ENCODE measurements at regions not wholly inside any gene's neighbourhood (a gene's known extent, or its start where the extent isn't known, plus 50 kb on each side); places are given as distances from the start of the nearest gene placed in this dataset.

- H3K4me1 Mint-ChIP-seq: no peaks in the 10 kb centered on the region
- H3K36me3 Mint-ChIP-seq: no peaks in the 10 kb centered on the region
- H3K27me3 Mint-ChIP-seq: peaks cover 3% of the 10 kb centered on the region
- no peaks in the 10 kb centered on the region for H3K9me3 Mint-ChIP-seq
- no peak for DNase-seq (ENCODE audit: low spot score in 2 of 2)
- H3K27ac Mint-ChIP-seq: no peak overlapping the region
- no peak overlapping the region for H3K4me3 Mint-ChIP-seq
- no peak for ATAC-seq (ENCODE audit: low read depth)
Measured at GRCh38 chr11:13098616-13099289, 89.6 kb downstream of the RASSF10 start.

GRCh38 chr11:13101644-13102512 is 92.8 kb downstream of the RASSF10 start:
- no peaks in the 10 kb centered on the region for H3K4me1 Mint-ChIP-seq
- H3K4me3 Mint-ChIP-seq: no peak overlapping the region
- ATAC-seq (ENCODE audit: low read depth): no peak
- no peak overlapping the region for H3K27ac Mint-ChIP-seq
- no peaks in the 10 kb centered on the region for H3K36me3 Mint-ChIP-seq
- DNase-seq (ENCODE audit: low spot score in 2 of 2): no peak
- H3K9me3 Mint-ChIP-seq: no peaks in the 10 kb centered on the region
- peaks cover 3% of the 10 kb centered on the region for H3K27me3 Mint-ChIP-seq

GRCh38 chr11:13102513-13102840 is 93.4 kb downstream of the RASSF10 start:
- Mint-ChIP-seq H3K27ac (no peak overlapping the region), H3K36me3 (no peaks in the 10 kb centered on the region), H3K9me3 (peaks cover 2% of the 10 kb centered on the region), H3K4me3 (no peak overlapping the region), H3K27me3 (peaks cover 4% of the 10 kb centered on the region), H3K4me1 (no peaks in the 10 kb centered on the region)
- ATAC-seq (ENCODE audit: low read depth) (no peak), DNase-seq (ENCODE audit: low spot score in 2 of 2) (no peak)

GRCh38 chr11:13102865-13103539 is 93.9 kb downstream of the RASSF10 start:
- no peak for ATAC-seq (ENCODE audit: low read depth)
- DNase-seq (ENCODE audit: low spot score in 2 of 2): no peak
- Mint-ChIP-seq H3K27ac (no peak overlapping the region), H3K4me3 (no peak overlapping the region), H3K9me3 (peaks cover 5% of the 10 kb centered on the region), H3K4me1 (no peaks in the 10 kb centered on the region), H3K27me3 (peaks cover 7% of the 10 kb centered on the region), H3K36me3 (no peaks in the 10 kb centered on the region)

GRCh38 chr11:13103962-13104554 is 94.9 kb downstream of the RASSF10 start:
- peaks cover 11% of the 10 kb centered on the region for H3K9me3 Mint-ChIP-seq

GRCh38 chr11:13104619-13105236 is 95.6 kb downstream of the RASSF10 start:
- DNase-seq (ENCODE audit: low spot score in 2 of 2) (no peak), ATAC-seq (ENCODE audit: low read depth) (no peak)
- Mint-ChIP-seq H3K27ac (no peak overlapping the region), H3K36me3 (no peaks in the 10 kb centered on the region), H3K9me3 (peaks cover 13% of the 10 kb centered on the region), H3K27me3 (peaks cover 7% of the 10 kb centered on the region), H3K4me1 (no peaks in the 10 kb centered on the region), H3K4me3 (no peak overlapping the region)

More at GRCh38 chr11:13103962-13104554, 94.9 kb downstream of the RASSF10 start:
- DNase-seq (ENCODE audit: low spot score in 2 of 2) (no peak), ATAC-seq (ENCODE audit: low read depth) (no peak)
- Mint-ChIP-seq H3K36me3 (no peaks in the 10 kb centered on the region), H3K4me3 (no peak overlapping the region), H3K27me3 (peaks cover 7% of the 10 kb centered on the region), H3K4me1 (no peaks in the 10 kb centered on the region), H3K27ac (no peak overlapping the region)

- ATAC-seq (ENCODE audit: low read depth): no peak
Measured at GRCh38 chr11:13105237-13105844, 96.2 kb downstream of the RASSF10 start.

GRCh38 chr11:13107544-13108044 is 98.5 kb downstream of the RASSF10 start:
- Mint-ChIP-seq H3K9me3 (peaks cover 13% of the 10 kb centered on the region), H3K36me3 (no peaks in the 10 kb centered on the region), H3K4me1 (no peaks in the 10 kb centered on the region), H3K27ac (no peak overlapping the region), H3K27me3 (peaks cover 5% of the 10 kb centered on the region), H3K4me3 (no peak overlapping the region)
- DNase-seq (ENCODE audit: low spot score in 2 of 2) (no peak), ATAC-seq (ENCODE audit: low read depth) (no peak)

More at GRCh38 chr11:13105237-13105844, 96.2 kb downstream of the RASSF10 start:
- no peaks in the 10 kb centered on the region for H3K36me3 Mint-ChIP-seq
- H3K27ac Mint-ChIP-seq: no peak overlapping the region
- H3K27me3 Mint-ChIP-seq: peaks cover 7% of the 10 kb centered on the region
- H3K4me1 Mint-ChIP-seq: no peaks in the 10 kb centered on the region
- H3K9me3 Mint-ChIP-seq: peaks cover 13% of the 10 kb centered on the region
- H3K4me3 Mint-ChIP-seq: no peak overlapping the region
- no peak for DNase-seq (ENCODE audit: low spot score in 2 of 2)

- Mint-ChIP-seq H3K4me1 (no peaks in the 10 kb centered on the region), H3K27ac (no peak overlapping the region), H3K9me3 (peaks cover 13% of the 10 kb centered on the region), H3K4me3 (no peak overlapping the region), H3K36me3 (no peaks in the 10 kb centered on the region), H3K27me3 (peaks cover 3% of the 10 kb centered on the region)
- DNase-seq (ENCODE audit: low spot score in 2 of 2) (no peak), ATAC-seq (ENCODE audit: low read depth) (no peak)
Measured at GRCh38 chr11:13108416-13108815, 99.3 kb downstream of the RASSF10 start.

- DNase-seq (ENCODE audit: low spot score in 2 of 2) (no peak), ATAC-seq (ENCODE audit: low read depth) (no peak)
- no peaks in the 10 kb centered on the region for H3K4me1 Mint-ChIP-seq
- H3K27ac Mint-ChIP-seq: no peak overlapping the region
- no peak overlapping the region for H3K4me3 Mint-ChIP-seq
- H3K27me3 Mint-ChIP-seq: peaks cover 3% of the 10 kb centered on the region
- H3K9me3 Mint-ChIP-seq: peaks cover 13% of the 10 kb centered on the region
- no peaks in the 10 kb centered on the region for H3K36me3 Mint-ChIP-seq
Measured at GRCh38 chr11:13109616-13110015, 100.5 kb downstream of the RASSF10 start.

- Mint-ChIP-seq H3K4me3 (no peak overlapping the region), H3K36me3 (no peaks in the 10 kb centered on the region), H3K4me1 (no peaks in the 10 kb centered on the region), H3K27ac (no peak overlapping the region), H3K27me3 (peaks cover 3% of the 10 kb centered on the region), H3K9me3 (peaks cover 13% of the 10 kb centered on the region)
- ATAC-seq (ENCODE audit: low read depth) (no peak), DNase-seq (ENCODE audit: low spot score in 2 of 2) (no peak)
Measured at GRCh38 chr11:13110145-13110544, 101.0 kb downstream of the RASSF10 start.

GRCh38 chr11:13110929-13111812 is 102.1 kb downstream of the RASSF10 start:
- H3K4me1 Mint-ChIP-seq: no peaks in the 10 kb centered on the region
- H3K36me3 Mint-ChIP-seq: no peaks in the 10 kb centered on the region
- peaks cover 4% of the 10 kb centered on the region for H3K27me3 Mint-ChIP-seq
- H3K9me3 Mint-ChIP-seq: peaks cover 13% of the 10 kb centered on the region
- no peak overlapping the region for H3K4me3 Mint-ChIP-seq
- no peak overlapping the region for H3K27ac Mint-ChIP-seq
- DNase-seq (ENCODE audit: low spot score in 2 of 2) (no peak), ATAC-seq (ENCODE audit: low read depth) (no peak)
